WTC11 (cell line): ENCODE measurements at regions not wholly inside any gene's neighbourhood (a gene's known extent, or its start where the extent isn't known, plus 50 kb on each side); places are given as distances from the start of the nearest gene placed in this dataset.

Experiments used
- AFF4 ChIP-seq: sonication (generic); formaldehyde crosslinking; IDR thresholded peaks from 2 replicates; pipeline ENCODE4 v1.8.1; 2023; ENCODE audit warnings: mild to moderate bottlenecking, missing genetic modification reagents, borderline replicate concordance
- AR ChIP-seq: fragments of 250-450 bp; sonication (Bioruptor Pico); IDR thresholded peaks from 2 replicates; pipeline ENCODE4 v1.9.0; 2021; ENCODE audit warnings: mild to moderate bottlenecking
- CBFB ChIP-seq: sonication (generic); formaldehyde crosslinking; IDR thresholded peaks from 2 replicates; pipeline ENCODE4 v1.8.1; 2022; ENCODE audit warnings: mild to moderate bottlenecking, low read depth, missing genetic modification reagents
- CREM ChIP-seq: sonication (generic); formaldehyde crosslinking; IDR thresholded peaks from 2 replicates; pipeline ENCODE4 v1.8.1; 2022; ENCODE audit warnings: mild to moderate bottlenecking, missing genetic modification reagents, moderate library complexity
- GTF2I ChIP-seq: fragments of 250-450 bp; sonication (Bioruptor Pico); conservative IDR thresholded peaks from 2 replicates; pipeline ENCODE4 v1.4.0; 2021; ENCODE audit warnings: mild to moderate bottlenecking
- IRF2 ChIP-seq: sonication (generic); formaldehyde crosslinking; IDR thresholded peaks from 2 replicates; pipeline ENCODE4 v1.8.0; 2022; ENCODE audit warnings: low read depth, missing genetic modification reagents, borderline replicate concordance
- MYBL2 ChIP-seq: sonication (generic); formaldehyde crosslinking; IDR thresholded peaks from 2 replicates; pipeline ENCODE4 v1.8.1; 2023; ENCODE audit warnings: mild to moderate bottlenecking, moderate library complexity, missing genetic modification reagents
- NFYB ChIP-seq: sonication (generic); formaldehyde crosslinking; conservative IDR thresholded peaks from 2 replicates; pipeline ENCODE4 v1.8.0; 2022; ENCODE audit warnings: low read depth, missing genetic modification reagents
- NR2C2 ChIP-seq: sonication (generic); formaldehyde crosslinking; IDR thresholded peaks from 2 replicates; pipeline ENCODE4 v1.8.0; 2022; ENCODE audit warnings: mild to moderate bottlenecking, missing genetic modification reagents
- TCF7 ChIP-seq: sonication (generic); formaldehyde crosslinking; IDR thresholded peaks from 2 replicates; pipeline ENCODE4 v1.8.0; 2022; ENCODE audit warnings: mild to moderate bottlenecking, low read depth, missing genetic modification reagents, moderate library complexity
- USF2 ChIP-seq: sonication (generic); formaldehyde crosslinking; IDR thresholded peaks from 2 replicates; pipeline ENCODE4 v1.8.1; 2023; ENCODE audit warnings: mild to moderate bottlenecking, missing genetic modification reagents, moderate library complexity
- ZNF138 ChIP-seq: sonication (generic); formaldehyde crosslinking; conservative IDR thresholded peaks from 2 replicates; pipeline ENCODE4 v1.8.1; 2022; ENCODE audit warnings: mild to moderate bottlenecking, moderate library complexity, missing genetic modification reagents
- TF ChIP-seq, protein P1 (sequence below): fragments of 200-600 bp; IDR thresholded peaks from 2 replicates; pipeline ENCODE4 v1.8.0; 2022; ENCODE audit warnings: antibody characterized with exemption
- TF ChIP-seq, protein P2 (sequence below): sonication (generic); formaldehyde crosslinking; IDR thresholded peaks from 2 replicates; pipeline ENCODE4 v1.8.1; 2023; ENCODE audit warnings: mild to moderate bottlenecking, missing genetic modification reagents

GRCh38 chr14:55874785-55875184 is 243.4 kb upstream of the PELI2 start:
- TF ChIP-seq NR2C2 (CRISPR knock-in tag) (no peak), MYBL2 (CRISPR knock-in tag) (no peak), GTF2I (CRISPR knock-in tag) (no peak), IRF2 (CRISPR knock-in tag) (no peak), ZNF138 (CRISPR knock-in tag) (no peak), NFYB (CRISPR knock-in tag) (no peak), TCF7 (CRISPR knock-in tag) (no peak), AR (CRISPR knock-in tag) (no peak), USF2 (CRISPR knock-in tag) (no peak), CREM (CRISPR knock-in tag) (no peak), AFF4 (no peak), CBFB (no peak)
- TF ChIP-seq, protein P1, sequence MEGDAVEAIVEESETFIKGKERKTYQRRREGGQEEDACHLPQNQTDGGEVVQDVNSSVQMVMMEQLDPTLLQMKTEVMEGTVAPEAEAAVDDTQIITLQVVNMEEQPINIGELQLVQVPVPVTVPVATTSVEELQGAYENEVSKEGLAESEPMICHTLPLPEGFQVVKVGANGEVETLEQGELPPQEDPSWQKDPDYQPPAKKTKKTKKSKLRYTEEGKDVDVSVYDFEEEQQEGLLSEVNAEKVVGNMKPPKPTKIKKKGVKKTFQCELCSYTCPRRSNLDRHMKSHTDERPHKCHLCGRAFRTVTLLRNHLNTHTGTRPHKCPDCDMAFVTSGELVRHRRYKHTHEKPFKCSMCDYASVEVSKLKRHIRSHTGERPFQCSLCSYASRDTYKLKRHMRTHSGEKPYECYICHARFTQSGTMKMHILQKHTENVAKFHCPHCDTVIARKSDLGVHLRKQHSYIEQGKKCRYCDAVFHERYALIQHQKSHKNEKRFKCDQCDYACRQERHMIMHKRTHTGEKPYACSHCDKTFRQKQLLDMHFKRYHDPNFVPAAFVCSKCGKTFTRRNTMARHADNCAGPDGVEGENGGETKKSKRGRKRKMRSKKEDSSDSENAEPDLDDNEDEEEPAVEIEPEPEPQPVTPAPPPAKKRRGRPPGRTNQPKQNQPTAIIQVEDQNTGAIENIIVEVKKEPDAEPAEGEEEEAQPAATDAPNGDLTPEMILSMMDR = no peak
- TF ChIP-seq, protein P2, sequence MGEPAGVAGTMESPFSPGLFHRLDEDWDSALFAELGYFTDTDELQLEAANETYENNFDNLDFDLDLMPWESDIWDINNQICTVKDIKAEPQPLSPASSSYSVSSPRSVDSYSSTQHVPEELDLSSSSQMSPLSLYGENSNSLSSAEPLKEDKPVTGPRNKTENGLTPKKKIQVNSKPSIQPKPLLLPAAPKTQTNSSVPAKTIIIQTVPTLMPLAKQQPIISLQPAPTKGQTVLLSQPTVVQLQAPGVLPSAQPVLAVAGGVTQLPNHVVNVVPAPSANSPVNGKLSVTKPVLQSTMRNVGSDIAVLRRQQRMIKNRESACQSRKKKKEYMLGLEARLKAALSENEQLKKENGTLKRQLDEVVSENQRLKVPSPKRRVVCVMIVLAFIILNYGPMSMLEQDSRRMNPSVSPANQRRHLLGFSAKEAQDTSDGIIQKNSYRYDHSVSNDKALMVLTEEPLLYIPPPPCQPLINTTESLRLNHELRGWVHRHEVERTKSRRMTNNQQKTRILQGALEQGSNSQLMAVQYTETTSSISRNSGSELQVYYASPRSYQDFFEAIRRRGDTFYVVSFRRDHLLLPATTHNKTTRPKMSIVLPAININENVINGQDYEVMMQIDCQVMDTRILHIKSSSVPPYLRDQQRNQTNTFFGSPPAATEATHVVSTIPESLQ (CRISPR knock-in tag) = no peak
